ENCODE measurements at regions not wholly inside any gene's neighbourhood (a gene's known extent, or its start where the extent isn't known, plus 50 kb on each side); places are given as distances from the start of the nearest gene placed in this dataset.

- no peak overlapping the region for H3K4me3 ChIP-seq (replicated peaks; ENCODE audit: low read depth, low read length)
- TF ChIP-seq CTCF (IDR thresholded peaks at IDR 0.05; ENCODE audit: low read length, missing control alignments): no peak
Measured at GRCh38 chr4:145248502-145248901, 68.1 kb upstream of the OTUD4 start.

GRCh38 chr4:145234091-145234706, 53.8 kb upstream of the OTUD4 start:
- no peak overlapping the region for H3K4me3 ChIP-seq (replicated peaks; ENCODE audit: low read depth, low read length)
- TF ChIP-seq CTCF (IDR thresholded peaks at IDR 0.05; ENCODE audit: low read length, missing control alignments): peak; percentile 95
- DNase-seq (ENCODE audit: low read depth): peak; percentile 74

More at GRCh38 chr4:145248502-145248901, 68.1 kb upstream of the OTUD4 start:
- DNase-seq (ENCODE audit: low read depth): no peak

- DNase-seq (ENCODE audit: low read depth): peak; percentile 62
- H3K4me3 ChIP-seq (replicated peaks; ENCODE audit: low read depth, low read length): no peak overlapping the region
- TF ChIP-seq CTCF (IDR thresholded peaks at IDR 0.05; ENCODE audit: low read length, missing control alignments): no peak
Measured at GRCh38 chr4:145231906-145232700, 51.7 kb upstream of the OTUD4 start.

GRCh38 chr4:145230726-145231125, 50.3 kb upstream of the OTUD4 start:
- no peak overlapping the region for H3K4me3 ChIP-seq (replicated peaks; ENCODE audit: low read depth, low read length)
- no peak for TF ChIP-seq CTCF (IDR thresholded peaks at IDR 0.05; ENCODE audit: low read length, missing control alignments)

More at GRCh38 chr4:145230726-145231125, 50.3 kb upstream of the OTUD4 start:
- peak; percentile 76 for DNase-seq (ENCODE audit: low read depth)
